ENCODE measurements at regions not wholly inside any gene's neighbourhood (a gene's known extent, or its start where the extent isn't known, plus 50 kb on each side); places are given as distances from the start of the nearest gene placed in this dataset.

GRCh38 chr13:83622422-83622784 lies 259.9 kb downstream of the SLITRK1 start:
- TF ChIP-seq CTCF (IDR thresholded peaks at IDR 0.05; ENCODE audit: low read depth, low read length, missing input control) (no peak), HNF4A (conservative IDR thresholded peaks at IDR 0.05) (no peak), EGR1 (IDR thresholded peaks at IDR 0.05; ENCODE audit: low read depth in 2 of 2) (no peak), ATF3 (IDR thresholded peaks at IDR 0.05) (no peak), TAF1 (conservative IDR thresholded peaks at IDR 0.05) (no peak), YY1 (IDR thresholded peaks at IDR 0.05) (no peak), RAD21 (IDR thresholded peaks at IDR 0.05) (no peak), JUND (IDR thresholded peaks at IDR 0.05) (no peak), GABPA (IDR thresholded peaks at IDR 0.05 in 1 of 2, conservative IDR thresholded peaks at IDR 0.05 in 1 of 2) (no peak)
- TF ChIP-seq, protein P1, sequence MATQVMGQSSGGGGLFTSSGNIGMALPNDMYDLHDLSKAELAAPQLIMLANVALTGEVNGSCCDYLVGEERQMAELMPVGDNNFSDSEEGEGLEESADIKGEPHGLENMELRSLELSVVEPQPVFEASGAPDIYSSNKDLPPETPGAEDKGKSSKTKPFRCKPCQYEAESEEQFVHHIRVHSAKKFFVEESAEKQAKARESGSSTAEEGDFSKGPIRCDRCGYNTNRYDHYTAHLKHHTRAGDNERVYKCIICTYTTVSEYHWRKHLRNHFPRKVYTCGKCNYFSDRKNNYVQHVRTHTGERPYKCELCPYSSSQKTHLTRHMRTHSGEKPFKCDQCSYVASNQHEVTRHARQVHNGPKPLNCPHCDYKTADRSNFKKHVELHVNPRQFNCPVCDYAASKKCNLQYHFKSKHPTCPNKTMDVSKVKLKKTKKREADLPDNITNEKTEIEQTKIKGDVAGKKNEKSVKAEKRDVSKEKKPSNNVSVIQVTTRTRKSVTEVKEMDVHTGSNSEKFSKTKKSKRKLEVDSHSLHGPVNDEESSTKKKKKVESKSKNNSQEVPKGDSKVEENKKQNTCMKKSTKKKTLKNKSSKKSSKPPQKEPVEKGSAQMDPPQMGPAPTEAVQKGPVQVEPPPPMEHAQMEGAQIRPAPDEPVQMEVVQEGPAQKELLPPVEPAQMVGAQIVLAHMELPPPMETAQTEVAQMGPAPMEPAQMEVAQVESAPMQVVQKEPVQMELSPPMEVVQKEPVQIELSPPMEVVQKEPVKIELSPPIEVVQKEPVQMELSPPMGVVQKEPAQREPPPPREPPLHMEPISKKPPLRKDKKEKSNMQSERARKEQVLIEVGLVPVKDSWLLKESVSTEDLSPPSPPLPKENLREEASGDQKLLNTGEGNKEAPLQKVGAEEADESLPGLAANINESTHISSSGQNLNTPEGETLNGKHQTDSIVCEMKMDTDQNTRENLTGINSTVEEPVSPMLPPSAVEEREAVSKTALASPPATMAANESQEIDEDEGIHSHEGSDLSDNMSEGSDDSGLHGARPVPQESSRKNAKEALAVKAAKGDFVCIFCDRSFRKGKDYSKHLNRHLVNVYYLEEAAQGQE (IDR thresholded peaks at IDR 0.05), result no peak
- TF ChIP-seq, protein P2, sequence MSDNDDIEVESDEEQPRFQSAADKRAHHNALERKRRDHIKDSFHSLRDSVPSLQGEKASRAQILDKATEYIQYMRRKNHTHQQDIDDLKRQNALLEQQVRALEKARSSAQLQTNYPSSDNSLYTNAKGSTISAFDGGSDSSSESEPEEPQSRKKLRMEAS (IDR thresholded peaks at IDR 0.05), result no peak
- H3K4me3 ChIP-seq (ENCODE audit: low read depth in 1 of 3, low read length in 3 of 3), result no peak overlapping the region
- H3K36me3 ChIP-seq (ENCODE audit: control insufficient read depth in 4 of 4, insufficient read depth in 3 of 4, low read depth in 1 of 4, low read length in 3 of 4), result no peaks in the 10 kb centered on the region
- no peaks in the 10 kb centered on the region for H3K9me3 ChIP-seq (ENCODE audit: control insufficient read depth in 4 of 4, low read length in 3 of 4)
- H3K4me1 ChIP-seq (ENCODE audit: control insufficient read depth in 4 of 4, insufficient read depth in 4 of 4, low read length in 3 of 4), result no peaks in the 10 kb centered on the region
- WGBS, result 59% methylated on average over 2 of the region's 2 CpGs
- no peak for DNase-seq (ENCODE audit: low spot score)
- no peak overlapping the region for H3K9ac ChIP-seq (ENCODE audit: low read depth in 1 of 2, low read length in 2 of 2)
- H3K27me3 ChIP-seq (ENCODE audit: control insufficient read depth in 4 of 4, insufficient read depth in 4 of 4, low read length in 3 of 4), result no peaks in the 10 kb centered on the region
- H3K27ac ChIP-seq (ENCODE audit: low read depth in 1 of 2, low read length in 2 of 2), result no peak overlapping the region

DNA sequence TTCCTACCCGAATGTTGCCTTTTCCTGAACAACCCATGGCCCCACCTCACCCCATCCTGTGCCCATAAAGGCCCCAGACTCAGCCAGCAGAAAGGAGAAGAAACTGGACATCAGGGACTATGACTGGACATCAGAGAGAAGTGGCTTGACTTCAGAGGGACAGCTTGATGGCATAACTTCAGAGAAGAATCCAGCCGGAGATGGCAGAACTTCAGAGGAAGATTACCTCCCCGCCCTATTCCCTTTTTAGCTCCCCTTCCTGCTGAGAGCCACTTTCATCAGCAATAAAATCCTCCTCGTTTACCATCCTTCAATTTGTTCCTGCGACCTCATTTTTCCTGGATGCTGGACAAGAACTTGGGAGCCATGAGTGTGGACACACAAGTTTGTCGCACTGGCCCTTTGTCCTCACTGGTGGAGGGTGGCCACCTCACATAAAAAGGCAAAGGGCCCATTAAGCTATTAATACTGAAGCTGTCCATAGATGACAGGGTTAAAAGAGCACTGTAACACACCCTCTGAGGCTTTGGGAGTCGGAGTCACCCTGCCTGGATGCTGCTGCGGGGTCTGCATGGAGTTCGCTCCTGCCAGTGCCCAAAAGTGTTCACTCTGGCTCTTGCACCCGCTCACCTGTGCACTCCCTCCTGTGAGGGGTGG lies 260.4 kb downstream of the SLITRK1 start:
- no peak for DNase-seq (ENCODE audit: low spot score)
- no peak overlapping the region for H3K4me3 ChIP-seq (ENCODE audit: low read depth in 1 of 3, low read length in 3 of 3)
- H3K36me3 ChIP-seq (ENCODE audit: control insufficient read depth in 4 of 4, insufficient read depth in 3 of 4, low read depth in 1 of 4, low read length in 3 of 4), result no peaks in the 10 kb centered on the region
- H3K27ac ChIP-seq (ENCODE audit: low read depth in 1 of 2, low read length in 2 of 2), result no peak overlapping the region
- no peak for TF ChIP-seq TAF1 (conservative IDR thresholded peaks at IDR 0.05)
- TF ChIP-seq, protein P3, sequence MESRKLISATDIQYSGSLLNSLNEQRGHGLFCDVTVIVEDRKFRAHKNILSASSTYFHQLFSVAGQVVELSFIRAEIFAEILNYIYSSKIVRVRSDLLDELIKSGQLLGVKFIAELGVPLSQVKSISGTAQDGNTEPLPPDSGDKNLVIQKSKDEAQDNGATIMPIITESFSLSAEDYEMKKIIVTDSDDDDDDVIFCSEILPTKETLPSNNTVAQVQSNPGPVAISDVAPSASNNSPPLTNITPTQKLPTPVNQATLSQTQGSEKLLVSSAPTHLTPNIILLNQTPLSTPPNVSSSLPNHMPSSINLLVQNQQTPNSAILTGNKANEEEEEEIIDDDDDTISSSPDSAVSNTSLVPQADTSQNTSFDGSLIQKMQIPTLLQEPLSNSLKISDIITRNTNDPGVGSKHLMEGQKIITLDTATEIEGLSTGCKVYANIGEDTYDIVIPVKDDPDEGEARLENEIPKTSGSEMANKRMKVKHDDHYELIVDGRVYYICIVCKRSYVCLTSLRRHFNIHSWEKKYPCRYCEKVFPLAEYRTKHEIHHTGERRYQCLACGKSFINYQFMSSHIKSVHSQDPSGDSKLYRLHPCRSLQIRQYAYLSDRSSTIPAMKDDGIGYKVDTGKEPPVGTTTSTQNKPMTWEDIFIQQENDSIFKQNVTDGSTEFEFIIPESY (IDR thresholded peaks at IDR 0.05), result no peak
- TF ChIP-seq HNF4G (IDR thresholded peaks at IDR 0.05), result no peak
- TF ChIP-seq JUND (IDR thresholded peaks at IDR 0.05), result no peak
- no peak for TF ChIP-seq SP1 (IDR thresholded peaks at IDR 0.05)
- no peak for TF ChIP-seq ATF3 (IDR thresholded peaks at IDR 0.05)
- TF ChIP-seq FOXA2 (IDR thresholded peaks at IDR 0.05), result no peak
- no peak for TF ChIP-seq GABPA (IDR thresholded peaks at IDR 0.05 in 1 of 2, conservative IDR thresholded peaks at IDR 0.05 in 1 of 2)
- TF ChIP-seq RAD21 (IDR thresholded peaks at IDR 0.05), result no peak
- no peak for TF ChIP-seq EGR1 (IDR thresholded peaks at IDR 0.05; ENCODE audit: low read depth in 2 of 2)
- TF ChIP-seq, protein P1 (IDR thresholded peaks at IDR 0.05), result no peak
- TF ChIP-seq YY1 (IDR thresholded peaks at IDR 0.05), result no peak
- TF ChIP-seq NR2F2 (IDR thresholded peaks at IDR 0.05), result no peak
- TF ChIP-seq RXRA (IDR thresholded peaks at IDR 0.05), result no peak
- H3K27me3 ChIP-seq (ENCODE audit: control insufficient read depth in 4 of 4, insufficient read depth in 4 of 4, low read length in 3 of 4), result no peaks in the 10 kb centered on the region
- H3K9me3 ChIP-seq (ENCODE audit: control insufficient read depth in 4 of 4, low read length in 3 of 4), result no peaks in the 10 kb centered on the region
- whole genome bisulfite sequencing, result 76% methylated on average over 10 of the region's 10 CpGs
- H3K9ac ChIP-seq (ENCODE audit: low read depth in 1 of 2, low read length in 2 of 2), result no peak overlapping the region
- no peaks in the 10 kb centered on the region for H3K4me1 ChIP-seq (ENCODE audit: control insufficient read depth in 4 of 4, insufficient read depth in 4 of 4, low read length in 3 of 4)
